Esophagus muscularis mucosa (tissue), 3 donors: ENCODE measurements at regions not wholly inside any gene's neighbourhood (a gene's known extent, or its start where the extent isn't known, plus 50 kb on each side); places are given as distances from the start of the nearest gene placed in this dataset.

Source experiments
- EP300 ChIP-seq: sonication (generic); formaldehyde crosslinking; IDR thresholded peaks from one replicate; pipeline ENCODE4 v1.6.1; 2017; ENCODE audit warnings: antibody characterized with exemption
- TF ChIP-seq, protein P1 (sequence below), 3 experiments: fragments of 200-600 bp in 2 of 3; fragments of 450-650 bp in 1 of 3; sonication (generic) in 2 of 3; IDR thresholded peaks; one replicate each; pipeline ENCODE4 v1.5.1; 2017 to 2019; ENCODE audit warnings: antibody characterized with exemption in 3 of 3, mild to moderate bottlenecking in 2 of 3, moderate library complexity in 1 of 3

DNA sequence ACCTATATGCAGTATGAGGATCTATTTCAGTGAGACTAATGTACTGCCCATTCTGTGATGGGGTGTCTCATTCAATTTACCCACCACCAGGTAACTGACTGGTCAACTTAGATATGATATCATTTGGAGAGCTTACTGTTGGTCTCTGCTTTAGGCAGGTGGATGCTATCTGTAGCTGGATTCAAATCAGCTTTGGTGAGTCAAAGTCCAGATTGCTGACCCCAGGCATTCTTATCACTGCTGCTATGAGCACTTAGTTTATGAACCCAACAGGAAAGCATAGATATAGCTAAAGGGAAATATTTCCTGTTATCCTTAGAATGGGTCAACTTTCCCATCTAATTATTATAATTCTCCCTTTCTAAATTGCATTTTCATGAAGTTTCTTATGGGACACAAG is 1295.2 kb upstream of the SPRY2 start:
- TF ChIP-seq, protein P1, sequence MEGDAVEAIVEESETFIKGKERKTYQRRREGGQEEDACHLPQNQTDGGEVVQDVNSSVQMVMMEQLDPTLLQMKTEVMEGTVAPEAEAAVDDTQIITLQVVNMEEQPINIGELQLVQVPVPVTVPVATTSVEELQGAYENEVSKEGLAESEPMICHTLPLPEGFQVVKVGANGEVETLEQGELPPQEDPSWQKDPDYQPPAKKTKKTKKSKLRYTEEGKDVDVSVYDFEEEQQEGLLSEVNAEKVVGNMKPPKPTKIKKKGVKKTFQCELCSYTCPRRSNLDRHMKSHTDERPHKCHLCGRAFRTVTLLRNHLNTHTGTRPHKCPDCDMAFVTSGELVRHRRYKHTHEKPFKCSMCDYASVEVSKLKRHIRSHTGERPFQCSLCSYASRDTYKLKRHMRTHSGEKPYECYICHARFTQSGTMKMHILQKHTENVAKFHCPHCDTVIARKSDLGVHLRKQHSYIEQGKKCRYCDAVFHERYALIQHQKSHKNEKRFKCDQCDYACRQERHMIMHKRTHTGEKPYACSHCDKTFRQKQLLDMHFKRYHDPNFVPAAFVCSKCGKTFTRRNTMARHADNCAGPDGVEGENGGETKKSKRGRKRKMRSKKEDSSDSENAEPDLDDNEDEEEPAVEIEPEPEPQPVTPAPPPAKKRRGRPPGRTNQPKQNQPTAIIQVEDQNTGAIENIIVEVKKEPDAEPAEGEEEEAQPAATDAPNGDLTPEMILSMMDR (IDR thresholded peaks at IDR 0.05), result no peak
- TF ChIP-seq EP300, result no peak
